OCI-LY3 (cell line): ENCODE measurements at regions not wholly inside any gene's neighbourhood (a gene's known extent, or its start where the extent isn't known, plus 50 kb on each side); places are given as distances from the start of the nearest gene placed in this dataset.

Experiments used
- H2AFZ ChIP-seq: fragments of 200-600, 300-600 bp; shearing (Covaris generic); 2 replicates; pipeline ENCODE4 v1.6.0; 2014; ENCODE audit warnings: antibody characterized with exemption, low read depth, low read length
- H3K27ac ChIP-seq: fragments of 200-600, 300-600 bp; sonication (generic); 2 replicates; pipeline ENCODE4 v1.5.1; 2014; ENCODE audit warnings: mild to moderate bottlenecking, low read length, moderate library complexity, mixed read lengths
- H3K27me3 ChIP-seq: fragments of 200-600, 300-600 bp; sonication (generic); 2 replicates; pipeline ENCODE4 v1.6.1; 2014; ENCODE audit warnings: low read depth, low read length, mixed read lengths
- H3K36me3 ChIP-seq: fragments of 200-600, 300-600 bp; sonication (generic); replicated peaks from 2 replicates; pipeline ENCODE3; 2014; ENCODE audit warnings: low read depth, low read length, mixed read lengths
- H3K4me1 ChIP-seq: fragments of 300-600, 200-600 bp; sonication (generic); 2 replicates; pipeline ENCODE4 v1.6.1; 2014; ENCODE audit warnings: low read length, mixed read lengths
- H3K4me2 ChIP-seq: fragments of 200-600, 300-600 bp; sonication (generic); 2 replicates; pipeline ENCODE4 v1.6.1; 2014; ENCODE audit warnings: low read length, mixed read lengths
- H3K4me3 ChIP-seq: fragments of 300-600, 200-600 bp; sonication (generic); 2 replicates; pipeline ENCODE4 v1.5.1; 2014; ENCODE audit warnings: antibody characterized with exemption, mild to moderate bottlenecking, low read length, moderate library complexity
- H3K79me2 ChIP-seq: fragments of 300-600, 200-600 bp; shearing (Covaris generic); 2 replicates; pipeline ENCODE4 v1.6.1; 2014; ENCODE audit warnings: mild to moderate bottlenecking, low read length, mixed read lengths
- H3K9ac ChIP-seq: fragments of 300-600, 200-600 bp; shearing (Covaris generic); 2 replicates; pipeline ENCODE4 v1.6.0; 2014; ENCODE audit warnings: mild to moderate bottlenecking, low read length, moderate library complexity
- H3K9me3 ChIP-seq: fragments of 200-600, 300-600 bp; shearing (Covaris generic); 2 replicates; pipeline ENCODE4 v1.6.1; 2014; ENCODE audit warnings: low read length, mixed read lengths; ENCODE audit not compliant: insufficient read depth
- H4K20me1 ChIP-seq: fragments of 200-600, 300-600 bp; sonication (generic); 2 replicates; pipeline ENCODE4 v1.6.1; 2016; ENCODE audit warnings: low read length, mixed read lengths; ENCODE audit not compliant: insufficient read depth
- EZH2phosphoT487 ChIP-seq: fragments of 200-600 bp; shearing (Covaris generic); IDR thresholded peaks from 2 replicates; pipeline ENCODE4 v1.6.1; 2018; ENCODE audit warnings: antibody characterized with exemption, mixed run types, low read depth
- TF ChIP-seq, protein P1 (sequence below): fragments of 200-600, 300-600 bp; sonication (generic); IDR thresholded peaks from 2 replicates; pipeline ENCODE4 v1.5.1; 2014; ENCODE audit warnings: antibody characterized with exemption, low read length, low read depth

DNA sequence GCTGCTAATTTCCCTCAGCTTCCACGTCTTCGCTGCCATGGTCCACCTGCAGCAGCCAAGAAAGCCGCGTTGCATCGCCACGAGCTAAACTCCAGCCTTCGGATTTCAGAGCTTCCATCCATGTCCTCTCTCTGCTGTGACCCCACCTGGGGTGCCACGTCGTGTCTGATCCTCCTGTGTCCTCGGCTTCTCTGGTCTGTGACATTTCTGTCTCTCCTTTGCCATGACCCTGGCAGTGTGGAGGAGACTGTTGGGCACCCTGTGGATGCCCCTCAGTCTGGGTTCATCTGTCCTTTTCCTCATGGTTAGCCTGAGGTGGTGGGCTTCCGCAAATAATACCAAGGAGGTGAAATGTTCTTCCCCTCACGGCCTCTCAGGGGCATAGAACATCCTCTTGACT lies 106.8 kb downstream of the RTP5 start:
- Histone ChIP-seq H3K79me2 (no peaks in the 10 kb centered on the region), H3K36me3 (peaks cover 4% of the 10 kb centered on the region), H3K4me3 (no peak overlapping the region), H3K9ac (no peak overlapping the region), H3K9me3 (no peaks in the 10 kb centered on the region), H3K27me3 (no peaks in the 10 kb centered on the region), H3K4me1 (no peaks in the 10 kb centered on the region), H2AFZ (no peak overlapping the region), H3K27ac (no peak overlapping the region), H4K20me1 (no peaks in the 10 kb centered on the region), H3K4me2 (no peak overlapping the region)
- no peak for TF ChIP-seq EZH2phosphoT487
- TF ChIP-seq, protein P1, sequence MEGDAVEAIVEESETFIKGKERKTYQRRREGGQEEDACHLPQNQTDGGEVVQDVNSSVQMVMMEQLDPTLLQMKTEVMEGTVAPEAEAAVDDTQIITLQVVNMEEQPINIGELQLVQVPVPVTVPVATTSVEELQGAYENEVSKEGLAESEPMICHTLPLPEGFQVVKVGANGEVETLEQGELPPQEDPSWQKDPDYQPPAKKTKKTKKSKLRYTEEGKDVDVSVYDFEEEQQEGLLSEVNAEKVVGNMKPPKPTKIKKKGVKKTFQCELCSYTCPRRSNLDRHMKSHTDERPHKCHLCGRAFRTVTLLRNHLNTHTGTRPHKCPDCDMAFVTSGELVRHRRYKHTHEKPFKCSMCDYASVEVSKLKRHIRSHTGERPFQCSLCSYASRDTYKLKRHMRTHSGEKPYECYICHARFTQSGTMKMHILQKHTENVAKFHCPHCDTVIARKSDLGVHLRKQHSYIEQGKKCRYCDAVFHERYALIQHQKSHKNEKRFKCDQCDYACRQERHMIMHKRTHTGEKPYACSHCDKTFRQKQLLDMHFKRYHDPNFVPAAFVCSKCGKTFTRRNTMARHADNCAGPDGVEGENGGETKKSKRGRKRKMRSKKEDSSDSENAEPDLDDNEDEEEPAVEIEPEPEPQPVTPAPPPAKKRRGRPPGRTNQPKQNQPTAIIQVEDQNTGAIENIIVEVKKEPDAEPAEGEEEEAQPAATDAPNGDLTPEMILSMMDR: no peak

DNA sequence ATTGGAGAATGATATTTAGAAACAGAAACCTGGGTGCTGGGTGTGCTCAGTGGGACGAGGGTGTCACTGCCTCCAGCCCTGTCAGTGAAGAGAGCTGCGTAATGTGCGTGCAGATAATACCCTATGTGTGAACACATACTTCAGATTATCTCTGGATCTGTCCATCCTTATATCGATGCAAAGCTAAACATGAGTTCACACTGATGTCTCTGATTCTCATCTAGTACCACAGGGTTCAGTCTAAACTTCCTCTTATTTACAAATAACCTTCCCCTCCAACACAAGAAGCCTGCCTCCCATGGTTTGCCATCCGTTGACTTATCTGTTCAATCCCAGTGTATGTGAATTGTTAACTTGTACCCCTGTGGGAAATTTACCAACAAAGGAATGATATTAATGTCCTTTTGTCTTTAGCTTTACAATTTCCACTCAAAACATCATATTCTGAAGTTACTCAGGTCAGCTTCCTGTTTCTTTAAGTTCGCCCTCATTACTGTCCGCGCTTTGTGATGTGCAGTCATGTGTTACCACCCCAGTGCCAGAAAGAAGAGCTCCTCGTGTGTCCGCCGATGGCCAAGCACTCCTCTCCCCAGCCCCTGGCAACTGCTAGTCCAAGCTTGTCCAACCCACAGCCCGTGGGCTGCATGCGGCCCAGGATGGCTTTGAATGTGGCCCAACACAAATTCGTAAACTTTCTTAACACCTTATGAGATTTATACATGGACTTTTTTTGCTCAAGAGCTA lies 108.2 kb downstream of the RTP5 start:
- H3K79me2 ChIP-seq: no peaks in the 10 kb centered on the region
- H3K36me3 ChIP-seq: peaks cover 4% of the 10 kb centered on the region
- no peak overlapping the region for H3K4me3 ChIP-seq
- TF ChIP-seq, protein P1: no peak
- TF ChIP-seq EZH2phosphoT487: no peak
- no peak overlapping the region for H3K9ac ChIP-seq
- H3K4me1 ChIP-seq: no peaks in the 10 kb centered on the region
- no peak overlapping the region for H3K27ac ChIP-seq
- no peaks in the 10 kb centered on the region for H3K9me3 ChIP-seq
- no peak overlapping the region for H3K4me2 ChIP-seq
- no peaks in the 10 kb centered on the region for H4K20me1 ChIP-seq
- H2AFZ ChIP-seq: no peak overlapping the region
- H3K27me3 ChIP-seq: no peaks in the 10 kb centered on the region

DNA sequence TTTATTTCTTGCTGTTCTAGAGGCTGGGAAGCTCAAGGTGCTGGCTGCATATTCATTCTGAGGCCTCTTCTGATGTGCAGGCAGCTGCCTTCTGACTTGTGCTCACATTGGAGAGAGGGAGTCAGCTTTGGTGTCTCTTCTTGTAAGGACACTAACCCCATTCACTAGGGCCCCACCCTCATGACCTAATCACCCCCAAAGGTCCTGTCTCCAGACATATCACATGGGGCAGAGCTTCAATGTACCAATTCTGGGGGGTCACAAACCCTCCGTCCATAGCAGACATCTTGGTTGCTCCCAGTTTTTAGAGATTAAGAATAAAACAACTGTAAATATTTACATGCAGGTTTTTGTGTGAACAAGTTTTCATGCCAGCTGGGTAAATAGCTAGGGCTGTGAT lies 109.1 kb downstream of the RTP5 start:
- TF ChIP-seq EZH2phosphoT487: no peak
- TF ChIP-seq, protein P1: no peak
- Histone ChIP-seq H2AFZ (no peak overlapping the region), H3K9ac (no peak overlapping the region), H3K4me2 (no peak overlapping the region), H3K9me3 (no peaks in the 10 kb centered on the region), H3K4me3 (no peak overlapping the region), H3K27ac (no peak overlapping the region), H3K36me3 (no peaks in the 10 kb centered on the region), H4K20me1 (no peaks in the 10 kb centered on the region), H3K79me2 (no peaks in the 10 kb centered on the region), H3K4me1 (no peaks in the 10 kb centered on the region), H3K27me3 (no peaks in the 10 kb centered on the region)

DNA sequence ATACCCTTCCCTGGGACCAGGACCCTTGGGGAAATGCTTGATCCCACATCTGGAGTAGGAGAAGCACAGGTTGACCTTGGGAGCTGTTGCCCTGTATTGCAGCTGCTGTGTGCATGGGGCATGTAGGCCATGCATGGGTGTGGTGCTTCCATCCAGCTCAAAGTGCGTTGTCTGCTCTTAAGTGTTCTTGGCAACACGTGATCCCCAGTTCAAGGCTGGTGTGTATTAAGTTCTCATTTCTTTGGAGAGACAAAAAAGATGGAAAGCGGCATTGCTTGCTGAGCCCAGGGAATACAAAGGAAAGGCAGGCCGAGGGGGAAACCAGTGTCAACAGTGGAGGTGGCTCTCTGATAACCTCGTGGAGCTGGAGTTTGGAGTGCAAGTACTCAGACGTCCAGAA lies 110.7 kb downstream of the RTP5 start:
- no peaks in the 10 kb centered on the region for H3K4me1 ChIP-seq
- no peak overlapping the region for H3K4me2 ChIP-seq
- no peak overlapping the region for H3K4me3 ChIP-seq
- TF ChIP-seq, protein P1: no peak
- TF ChIP-seq EZH2phosphoT487: no peak
- no peaks in the 10 kb centered on the region for H3K36me3 ChIP-seq
- H3K9ac ChIP-seq: no peak overlapping the region
- no peaks in the 10 kb centered on the region for H3K27me3 ChIP-seq
- H3K9me3 ChIP-seq: no peaks in the 10 kb centered on the region
- no peaks in the 10 kb centered on the region for H4K20me1 ChIP-seq
- H3K79me2 ChIP-seq: no peaks in the 10 kb centered on the region
- no peak overlapping the region for H2AFZ ChIP-seq
- no peak overlapping the region for H3K27ac ChIP-seq
